DOHH2 (cell line): ENCODE measurements at regions not wholly inside any gene's neighbourhood (a gene's known extent, or its start where the extent isn't known, plus 50 kb on each side); places are given as distances from the start of the nearest gene placed in this dataset.

Experiments used
- EZH2phosphoT487 ChIP-seq: fragments of 200-600 bp; sonication (generic); IDR thresholded peaks from 2 replicates; pipeline ENCODE4 v1.6.1; 2017; ENCODE audit warnings: borderline replicate concordance, mild to moderate bottlenecking, antibody characterized with exemption, low read length, moderate library complexity, mixed read lengths
- TF ChIP-seq, protein P1 (sequence below): fragments of 200-600 bp; sonication (generic); IDR thresholded peaks from one replicate; pipeline ENCODE4 v1.5.1; 2014; ENCODE audit warnings: antibody characterized with exemption, mild to moderate bottlenecking, low read depth, low read length; ENCODE audit not compliant: poor library complexity, severe bottlenecking

DNA sequence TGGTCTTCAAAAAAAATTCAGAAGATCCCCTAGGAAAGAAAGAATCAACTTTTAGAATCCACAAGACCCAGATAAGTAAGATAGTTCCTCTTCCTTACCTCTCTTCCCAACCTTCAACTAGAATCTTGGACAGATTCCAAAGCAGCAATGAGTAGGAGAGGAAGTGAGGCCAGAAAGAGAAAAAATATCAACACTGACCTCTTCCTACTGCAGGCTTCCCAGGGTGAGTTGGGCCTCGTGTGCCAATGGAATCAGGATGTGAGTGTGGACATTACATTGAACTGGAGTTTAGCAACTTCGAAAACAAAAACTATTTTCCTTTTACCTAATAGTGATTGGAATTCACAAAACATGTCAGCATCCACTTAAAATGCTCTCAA lies 102.5 kb upstream of the PIEZO2 start:
- TF ChIP-seq, protein P1, sequence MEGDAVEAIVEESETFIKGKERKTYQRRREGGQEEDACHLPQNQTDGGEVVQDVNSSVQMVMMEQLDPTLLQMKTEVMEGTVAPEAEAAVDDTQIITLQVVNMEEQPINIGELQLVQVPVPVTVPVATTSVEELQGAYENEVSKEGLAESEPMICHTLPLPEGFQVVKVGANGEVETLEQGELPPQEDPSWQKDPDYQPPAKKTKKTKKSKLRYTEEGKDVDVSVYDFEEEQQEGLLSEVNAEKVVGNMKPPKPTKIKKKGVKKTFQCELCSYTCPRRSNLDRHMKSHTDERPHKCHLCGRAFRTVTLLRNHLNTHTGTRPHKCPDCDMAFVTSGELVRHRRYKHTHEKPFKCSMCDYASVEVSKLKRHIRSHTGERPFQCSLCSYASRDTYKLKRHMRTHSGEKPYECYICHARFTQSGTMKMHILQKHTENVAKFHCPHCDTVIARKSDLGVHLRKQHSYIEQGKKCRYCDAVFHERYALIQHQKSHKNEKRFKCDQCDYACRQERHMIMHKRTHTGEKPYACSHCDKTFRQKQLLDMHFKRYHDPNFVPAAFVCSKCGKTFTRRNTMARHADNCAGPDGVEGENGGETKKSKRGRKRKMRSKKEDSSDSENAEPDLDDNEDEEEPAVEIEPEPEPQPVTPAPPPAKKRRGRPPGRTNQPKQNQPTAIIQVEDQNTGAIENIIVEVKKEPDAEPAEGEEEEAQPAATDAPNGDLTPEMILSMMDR = no peak
- TF ChIP-seq EZH2phosphoT487 = no peak
